Liver (tissue), 3 donors: ENCODE measurements at regions not wholly inside any gene's neighbourhood (a gene's known extent, or its start where the extent isn't known, plus 50 kb on each side); places are given as distances from the start of the nearest gene placed in this dataset.
"Not testable (repeated sequence)": the region's sequence is repeated elsewhere in the genome, so short reads cannot be mapped to it uniquely, and the experiment has no call there.

ENCODE experiments used
- EGR1 ChIP-seq, 2 donors: IDR thresholded peaks; 2 replicates each; pipeline ENCODE4 v1.6.1; 2016 to 2018; ENCODE audit warnings: antibody characterized with exemption in 2 of 2, low read depth in 2 of 2
- TF ChIP-seq, protein P1 (sequence below): IDR thresholded peaks from 2 replicates; pipeline ENCODE4 v1.6.1; 2016; ENCODE audit warnings: antibody characterized with exemption
- TF ChIP-seq, protein P2 (sequence below): fragments of 150-350 bp; IDR thresholded peaks from 2 replicates; pipeline ENCODE4 v1.5.1; 2017; ENCODE audit warnings: improper control_type of control experiment, low read depth, low read length; ENCODE audit not compliant: missing input control
- donor health status: healthy.
- donor health status: healthy.

DNA sequence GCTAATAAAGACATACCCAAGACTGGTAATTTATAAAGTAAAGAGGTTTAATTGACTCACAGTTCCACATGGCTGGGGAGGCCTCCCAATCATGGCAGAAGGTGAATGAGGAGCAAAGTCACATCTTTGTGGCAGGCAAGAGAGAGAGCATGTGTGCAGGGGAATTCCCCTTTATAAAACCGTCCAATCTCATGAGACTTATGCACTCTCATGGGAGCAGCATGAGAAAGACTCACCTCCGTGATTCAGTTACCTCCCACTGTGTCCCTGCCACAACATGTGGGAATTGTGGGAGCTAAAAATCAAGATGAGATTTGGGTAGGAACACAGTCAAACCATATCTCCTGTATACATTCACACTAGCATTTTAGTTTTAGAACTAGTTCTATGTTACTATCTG, 101.7 kb upstream of the NIPA1 start:
- not testable (repeated sequence) for TF ChIP-seq EGR1 (IDR thresholded peaks at IDR 0.05; ENCODE audit: low read depth in 2 of 2)
- TF ChIP-seq, protein P1, sequence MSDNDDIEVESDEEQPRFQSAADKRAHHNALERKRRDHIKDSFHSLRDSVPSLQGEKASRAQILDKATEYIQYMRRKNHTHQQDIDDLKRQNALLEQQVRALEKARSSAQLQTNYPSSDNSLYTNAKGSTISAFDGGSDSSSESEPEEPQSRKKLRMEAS: not testable (repeated sequence)
- TF ChIP-seq, protein P2, sequence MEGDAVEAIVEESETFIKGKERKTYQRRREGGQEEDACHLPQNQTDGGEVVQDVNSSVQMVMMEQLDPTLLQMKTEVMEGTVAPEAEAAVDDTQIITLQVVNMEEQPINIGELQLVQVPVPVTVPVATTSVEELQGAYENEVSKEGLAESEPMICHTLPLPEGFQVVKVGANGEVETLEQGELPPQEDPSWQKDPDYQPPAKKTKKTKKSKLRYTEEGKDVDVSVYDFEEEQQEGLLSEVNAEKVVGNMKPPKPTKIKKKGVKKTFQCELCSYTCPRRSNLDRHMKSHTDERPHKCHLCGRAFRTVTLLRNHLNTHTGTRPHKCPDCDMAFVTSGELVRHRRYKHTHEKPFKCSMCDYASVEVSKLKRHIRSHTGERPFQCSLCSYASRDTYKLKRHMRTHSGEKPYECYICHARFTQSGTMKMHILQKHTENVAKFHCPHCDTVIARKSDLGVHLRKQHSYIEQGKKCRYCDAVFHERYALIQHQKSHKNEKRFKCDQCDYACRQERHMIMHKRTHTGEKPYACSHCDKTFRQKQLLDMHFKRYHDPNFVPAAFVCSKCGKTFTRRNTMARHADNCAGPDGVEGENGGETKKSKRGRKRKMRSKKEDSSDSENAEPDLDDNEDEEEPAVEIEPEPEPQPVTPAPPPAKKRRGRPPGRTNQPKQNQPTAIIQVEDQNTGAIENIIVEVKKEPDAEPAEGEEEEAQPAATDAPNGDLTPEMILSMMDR: not testable (repeated sequence)
